ENCODE measurements at regions not wholly inside any gene's neighbourhood (a gene's known extent, or its start where the extent isn't known, plus 50 kb on each side); places are given as distances from the start of the nearest gene placed in this dataset.

GRCh38 chr4:138964716-138965426 lies 50.7 kb upstream of the NOCT start:
- no peak for DNase-seq

GRCh38 chr4:138963412-138963811 lies 52.2 kb upstream of the NOCT start:
- no peak for DNase-seq

- no peak for DNase-seq
These were observed 53.9 kb upstream of the NOCT start for GRCh38 chr4:138961664-138962063.

- no peak for DNase-seq
These were observed 54.5 kb upstream of the NOCT start for GRCh38 chr4:138961129-138961528.

- DNase-seq = no peak
These were observed 55.3 kb upstream of the NOCT start for GRCh38 chr4:138960175-138960710.

- peak in 30 of 58 donors; percentile 2 to 71 (median 16) for DNase-seq
These were observed 56.3 kb upstream of the NOCT start for GRCh38 chr4:138959097-138959815.

GRCh38 chr4:138958519-138958918 lies 57.1 kb upstream of the NOCT start:
- no peak for DNase-seq

GRCh38 chr4:138957302-138957701 lies 58.3 kb upstream of the NOCT start:
- no peak for DNase-seq

- DNase-seq = no peak
These were observed 61.2 kb upstream of the NOCT start for GRCh38 chr4:138954428-138954827.

- DNase-seq = no peak
These were observed 61.6 kb upstream of the NOCT start for GRCh38 chr4:138953961-138954371.

- peak in 1 of 58 donors; percentile 2 for DNase-seq
These were observed 63.2 kb upstream of the NOCT start for GRCh38 chr4:138952411-138952810.

- DNase-seq = no peak
These were observed 63.8 kb upstream of the NOCT start for GRCh38 chr4:138951764-138952163.

- no peak for DNase-seq
These were observed 65.7 kb upstream of the NOCT start for GRCh38 chr4:138949866-138950265.

GRCh38 chr4:138948918-138949317 lies 66.7 kb upstream of the NOCT start:
- no peak for DNase-seq

GRCh38 chr4:138946306-138946705 lies 69.3 kb upstream of the NOCT start:
- DNase-seq = no peak

GRCh38 chr4:138945840-138946239 lies 69.7 kb upstream of the NOCT start:
- no peak for DNase-seq

- DNase-seq = no peak
These were observed 70.2 kb upstream of the NOCT start for GRCh38 chr4:138945401-138945800.

- DNase-seq = no peak
These were observed 71.7 kb upstream of the NOCT start for GRCh38 chr4:138943893-138944292.

- DNase-seq = no peak
These were observed 74.5 kb upstream of the NOCT start for GRCh38 chr4:138941037-138941436.

- DNase-seq = no peak
These were observed 75.6 kb upstream of the NOCT start for GRCh38 chr4:138939960-138940359.

- peak in 2 of 58 donors; percentile 3 to 10 for DNase-seq
These were observed 77.3 kb upstream of the NOCT start for GRCh38 chr4:138938366-138938690.

- DNase-seq = no peak
These were observed 80.3 kb upstream of the NOCT start for GRCh38 chr4:138935135-138935807.
